Skeletal muscle tissue (tissue), 3 donors: ENCODE measurements at regions not wholly inside any gene's neighbourhood (a gene's known extent, or its start where the extent isn't known, plus 50 kb on each side); places are given as distances from the start of the nearest gene placed in this dataset.

ENCODE experiments used
- H3K27ac ChIP-seq: one replicate; pipeline ENCODE4 v1.7.0; 2013; ENCODE audit warnings: mild to moderate bottlenecking, low read depth, low read length, inconsistent platforms
- H3K27me3 ChIP-seq, 3 donors: one replicate each; pipeline ENCODE4 v1.7.0; 2013; ENCODE audit warnings: low read length in 3 of 3; ENCODE audit not compliant: control insufficient read depth in 3 of 3, insufficient read depth in 3 of 3
- H3K36me3 ChIP-seq, 3 donors: one replicate each; pipeline ENCODE4 v1.7.0; 2013; ENCODE audit warnings: low read length in 3 of 3; ENCODE audit not compliant: control insufficient read depth in 3 of 3, insufficient read depth in 3 of 3
- H3K4me1 ChIP-seq, 3 donors: one replicate each; pipeline ENCODE4 v1.7.0; 2013; ENCODE audit warnings: low read length in 3 of 3, mild to moderate bottlenecking in 3 of 3; ENCODE audit not compliant: control insufficient read depth in 3 of 3, insufficient read depth in 3 of 3
- H3K4me3 ChIP-seq, 3 donors: one replicate each; pipeline ENCODE4 v1.7.0; 2013; ENCODE audit warnings: low read length in 3 of 3
- H3K9ac ChIP-seq, 3 donors: one replicate each; pipeline ENCODE4 v1.7.0; 2013; ENCODE audit warnings: low read length in 3 of 3, mild to moderate bottlenecking in 3 of 3, moderate library complexity in 2 of 3, low read depth in 1 of 3
- H3K9me3 ChIP-seq, 3 donors: one replicate each; pipeline ENCODE4 v1.7.0; 2013; ENCODE audit warnings: low read length in 3 of 3; ENCODE audit not compliant: control insufficient read depth in 3 of 3
- donor health status: Osteomylitis.

- Histone ChIP-seq H3K4me1 (no peaks in the 10 kb centered on the region), H3K9me3 (no peaks in the 10 kb centered on the region), H3K36me3 (no peaks in the 10 kb centered on the region), H3K9ac (no peak overlapping the region), H3K4me3 (no peak overlapping the region), H3K27ac (no peak overlapping the region), H3K27me3 (no peaks in the 10 kb centered on the region)
Measured at GRCh38 chrX:8274170-8274569, 103.1 kb upstream of the VCX2 start.

- no peaks in the 10 kb centered on the region for H3K36me3 ChIP-seq
- no peaks in the 10 kb centered on the region for H3K4me1 ChIP-seq
- H3K4me3 ChIP-seq = no peak overlapping the region
- H3K27me3 ChIP-seq = no peaks in the 10 kb centered on the region
- H3K9me3 ChIP-seq = no peaks in the 10 kb centered on the region
- H3K9ac ChIP-seq = no peak overlapping the region
- H3K27ac ChIP-seq = no peak overlapping the region
Measured at GRCh38 chrX:8278557-8278956, 107.5 kb upstream of the VCX2 start.

- H3K9me3 ChIP-seq = no peaks in the 10 kb centered on the region
- no peak overlapping the region for H3K4me3 ChIP-seq
Measured at GRCh38 chrX:8279323-8279722, 108.3 kb upstream of the VCX2 start.

GRCh38 chrX:8284131-8284530 lies 113.1 kb upstream of the VCX2 start:
- H3K4me1 ChIP-seq = no peaks in the 10 kb centered on the region
- no peaks in the 10 kb centered on the region for H3K27me3 ChIP-seq
- no peak overlapping the region for H3K27ac ChIP-seq
- no peak overlapping the region for H3K4me3 ChIP-seq
- H3K36me3 ChIP-seq = no peaks in the 10 kb centered on the region
- no peaks in the 10 kb centered on the region for H3K9me3 ChIP-seq
- no peak overlapping the region for H3K9ac ChIP-seq

More at GRCh38 chrX:8279323-8279722, 108.3 kb upstream of the VCX2 start:
- Histone ChIP-seq H3K4me1 (no peaks in the 10 kb centered on the region), H3K9ac (no peak overlapping the region), H3K27ac (no peak overlapping the region), H3K27me3 (no peaks in the 10 kb centered on the region), H3K36me3 (no peaks in the 10 kb centered on the region)

- Histone ChIP-seq H3K27ac (no peak overlapping the region), H3K36me3 (no peaks in the 10 kb centered on the region), H3K9me3 (no peaks in the 10 kb centered on the region), H3K4me3 (no peak overlapping the region), H3K4me1 (no peaks in the 10 kb centered on the region), H3K27me3 (no peaks in the 10 kb centered on the region), H3K9ac (no peak overlapping the region)
Measured at GRCh38 chrX:8288590-8288989, 117.5 kb upstream of the VCX2 start.

GRCh38 chrX:8289523-8289922 lies 118.5 kb upstream of the VCX2 start:
- no peak overlapping the region for H3K9ac ChIP-seq
- no peak overlapping the region for H3K4me3 ChIP-seq
- no peaks in the 10 kb centered on the region for H3K36me3 ChIP-seq
- H3K27me3 ChIP-seq = no peaks in the 10 kb centered on the region
- no peaks in the 10 kb centered on the region for H3K4me1 ChIP-seq
- no peaks in the 10 kb centered on the region for H3K9me3 ChIP-seq
- no peak overlapping the region for H3K27ac ChIP-seq

GRCh38 chrX:8297766-8298165 lies 126.7 kb upstream of the VCX2 start:
- Histone ChIP-seq H3K27me3 (no peaks in the 10 kb centered on the region), H3K4me3 (no peak overlapping the region), H3K9me3 (no peaks in the 10 kb centered on the region), H3K27ac (no peak overlapping the region), H3K36me3 (no peaks in the 10 kb centered on the region), H3K9ac (no peak overlapping the region), H3K4me1 (no peaks in the 10 kb centered on the region)

GRCh38 chrX:8304668-8305067 lies 133.6 kb upstream of the VCX2 start:
- H3K27me3 ChIP-seq = no peaks in the 10 kb centered on the region
- H3K4me1 ChIP-seq = no peaks in the 10 kb centered on the region
- H3K4me3 ChIP-seq = no peak overlapping the region
- H3K9me3 ChIP-seq = peaks cover 0 to 5% (median 0%) of the 10 kb centered on the region in 3 donors
- H3K27ac ChIP-seq = no peak overlapping the region
- H3K36me3 ChIP-seq = no peaks in the 10 kb centered on the region
- H3K9ac ChIP-seq = no peak overlapping the region

- Histone ChIP-seq H3K4me1 (no peaks in the 10 kb centered on the region), H3K36me3 (no peaks in the 10 kb centered on the region), H3K9me3 (peaks cover 0 to 5% (median 0%) of the 10 kb centered on the region in 3 donors), H3K27me3 (no peaks in the 10 kb centered on the region), H3K27ac (no peak overlapping the region), H3K4me3 (no peak overlapping the region), H3K9ac (no peak overlapping the region)
Measured at GRCh38 chrX:8305350-8305749, 134.3 kb upstream of the VCX2 start.

- no peak overlapping the region for H3K4me3 ChIP-seq
- peaks cover 0 to 5% (median 0%) of the 10 kb centered on the region in 3 donors for H3K9me3 ChIP-seq
- no peak overlapping the region for H3K9ac ChIP-seq
- H3K36me3 ChIP-seq = no peaks in the 10 kb centered on the region
- H3K27ac ChIP-seq = no peak overlapping the region
- H3K27me3 ChIP-seq = no peaks in the 10 kb centered on the region
- no peaks in the 10 kb centered on the region for H3K4me1 ChIP-seq
Measured at GRCh38 chrX:8306291-8306925, 135.3 kb upstream of the VCX2 start.
